HCT116 (cell line): ENCODE measurements at regions not wholly inside any gene's neighbourhood (a gene's known extent, or its start where the extent isn't known, plus 50 kb on each side); places are given as distances from the start of the nearest gene placed in this dataset.

Experiments
- ATAC-seq: fragments of 200-7000 bp; cut with Tn5 transposase; 2 replicates; pipeline ENCODE4 v1.9.1; 2020; ENCODE audit warnings: mild to moderate bottlenecking, moderate library complexity
- BruUV-seq: library from RNA; stranded (reverse); fragments of 400-500 nt; replicated peaks from 2 replicates; lab custom pipeline; 2021; lab: Mats Ljungman, UMichigan
- CTCF ChIA-PET: fragments of 300-600 bp; sonication (Branson Sonifier 250); formaldehyde crosslinking; loops from one replicate; lab custom pipeline; 2021; ENCODE audit warnings: antibody characterized with exemption; lab: Charles Lee
- POLR2A ChIA-PET: fragments of 300-600, 350-600 bp; sonication (Branson Sonifier 250); formaldehyde crosslinking; loops from one replicate; lab custom pipeline; 2021; ENCODE audit warnings: antibody characterized with exemption; lab: Charles Lee
- RAD21 ChIA-PET, 2 experiments: fragments of 300-600 bp; sonication (Branson Sonifier 250); formaldehyde crosslinking; loops; one replicate each; lab custom pipeline; 2023; ENCODE audit warnings: low total read pairs in 2 of 2; ENCODE audit not compliant: uncharacterized antibody in 2 of 2, unreplicated experiment in 2 of 2, low non-redundant PET in 1 of 2; lab: Charles Lee
- DNase-seq: peaks from one replicate; pipeline ENCODE4 v3.0.0-alpha.2; 2010; ENCODE audit warnings: low read depth, low spot score
- H2AFZ ChIP-seq: fragments of 200-600 bp; shearing (Covaris generic), sonication (generic); 2 replicates; pipeline ENCODE4 v1.6.1; 2017; ENCODE audit warnings: low read depth, mixed run types, mixed read lengths, antibody characterized with exemption, low read length; ENCODE audit not compliant: poor library complexity, severe bottlenecking
- H3K27ac ChIP-seq: 2 replicates; pipeline ENCODE4 v1.5.1; 2012; ENCODE audit warnings: low read depth, low read length
- H3K27me3 ChIP-seq: fragments of 200-600 bp; sonication (generic); 2 replicates; pipeline ENCODE4 v1.6.1; 2016; ENCODE audit warnings: mixed run types, low read length, mixed read lengths; ENCODE audit not compliant: insufficient read depth
- H3K36me3 ChIP-seq, 2 experiments: fragments of 200-500 bp in 1 of 2; fragments of 200-600 bp in 1 of 2; sonication (Bioruptor generic) in 1 of 2; sonication (generic) in 1 of 2; 2 replicates each; pipeline versions ENCODE4 v1.5.1 to v1.6.1; 2014 to 2016; ENCODE audit warnings: low read length in 2 of 2, inconsistent platforms in 1 of 2, mixed read lengths in 1 of 2, mixed run types in 1 of 2; ENCODE audit not compliant: insufficient read depth in 2 of 2, control insufficient read depth in 1 of 2
- H3K4me1 ChIP-seq, 2 experiments: fragments of 200-600 bp in 1 of 2; sonication (generic) in 1 of 2; 2 replicates each; pipeline versions ENCODE4 v1.5.1 to v1.6.1; 2012 to 2017; ENCODE audit warnings: low read length in 2 of 2, inconsistent platforms in 1 of 2, mild to moderate bottlenecking in 1 of 2, mixed read lengths in 1 of 2, mixed run types in 1 of 2, moderate library complexity in 1 of 2; ENCODE audit not compliant: insufficient read depth in 2 of 2, control insufficient read depth in 1 of 2
- H3K4me2 ChIP-seq: fragments of 200-600 bp; sonication (generic); 2 replicates; pipeline ENCODE4 v1.6.1; 2017; ENCODE audit warnings: mixed run types, low read length, mixed read lengths
- H3K4me3 ChIP-seq, 2 experiments: fragments of 200-600 bp in 1 of 2; sonication (generic) in 1 of 2; replicated peaks in 1 of 2; 2 replicates each; pipeline ENCODE4 v1.5.1; 2011 to 2016; ENCODE audit warnings: low read length in 2 of 2, control low read depth in 1 of 2, low read depth in 1 of 2, mild to moderate bottlenecking in 1 of 2, mixed read lengths in 1 of 2, mixed run types in 1 of 2
- H3K79me2 ChIP-seq: fragments of 200-600 bp; sonication (generic); 2 replicates; pipeline ENCODE4 v1.6.1; 2017; ENCODE audit warnings: mild to moderate bottlenecking, mixed run types, low read length, moderate library complexity, mixed read lengths; ENCODE audit not compliant: insufficient read depth
- H3K9ac ChIP-seq: fragments of 200-600 bp; sonication (generic); 2 replicates; pipeline ENCODE4 v1.6.1; 2016; ENCODE audit warnings: low read length, mixed read lengths
- H3K9me2 ChIP-seq: fragments of 200-600 bp; sonication (generic), shearing (Covaris generic); 2 replicates; pipeline ENCODE4 v1.6.1; 2017; ENCODE audit warnings: mixed run types, mild to moderate bottlenecking, moderate library complexity; ENCODE audit not compliant: insufficient read depth
- H3K9me3 ChIP-seq, 2 experiments: fragments of 200-500 bp in 1 of 2; fragments of 200-600 bp in 1 of 2; sonication (Bioruptor generic) in 1 of 2; sonication (generic) in 1 of 2; 2 replicates each; pipeline ENCODE4 v1.6.1; 2014 to 2017; ENCODE audit warnings: low read length in 2 of 2, mixed read lengths in 2 of 2, inconsistent platforms in 1 of 2, low read depth in 1 of 2, mild to moderate bottlenecking in 1 of 2, mixed run types in 1 of 2, moderate library complexity in 1 of 2; ENCODE audit not compliant: control insufficient read depth in 1 of 2, insufficient read depth in 1 of 2
- H4K20me1 ChIP-seq: fragments of 200-600 bp; sonication (generic), shearing (Covaris generic); 2 replicates; pipeline ENCODE4 v1.6.1; 2017; ENCODE audit warnings: mixed run types, mild to moderate bottlenecking, moderate library complexity; ENCODE audit not compliant: insufficient read depth
- ATF3 ChIP-seq: IDR thresholded peaks from 2 replicates; pipeline ENCODE4 v1.6.1; 2012
- CEBPB ChIP-seq: IDR thresholded peaks from 2 replicates; pipeline ENCODE4 v1.6.1; 2012; ENCODE audit warnings: low read depth
- CTCF ChIP-seq, 3 experiments: fragments of 200-600 bp in 1 of 3; sonication (generic) in 1 of 3; IDR thresholded peaks in 2 of 3; conservative IDR thresholded peaks in 1 of 3; 2 replicates each; pipeline ENCODE4 v1.5.1; 2012 to 2017; ENCODE audit warnings: low read depth in 2 of 3, low read length in 2 of 3, antibody characterized with exemption in 1 of 3, borderline replicate concordance in 1 of 3, control low read depth in 1 of 3, mild to moderate bottlenecking in 1 of 3, mixed read lengths in 1 of 3, mixed run types in 1 of 3, moderate library complexity in 1 of 3; ENCODE audit not compliant: insufficient read depth in 1 of 3
- EGR1 ChIP-seq: IDR thresholded peaks from 2 replicates; pipeline ENCODE4 v1.6.1; 2012; ENCODE audit warnings: low read depth
- ELF1 ChIP-seq: IDR thresholded peaks from 2 replicates; pipeline ENCODE4 v1.6.1; 2012; ENCODE audit warnings: low read depth, borderline replicate concordance
- EZH2 ChIP-seq: fragments of 200-600 bp; sonication (generic); IDR thresholded peaks from 2 replicates; pipeline ENCODE4 v1.6.1; 2017; ENCODE audit warnings: antibody characterized with exemption, mixed run types
- EZH2phosphoT487 ChIP-seq: fragments of 200-600 bp; IDR thresholded peaks from 2 replicates; pipeline ENCODE4 v1.6.1; 2018; ENCODE audit warnings: antibody characterized with exemption, borderline replicate concordance
- JUND ChIP-seq: IDR thresholded peaks from 2 replicates; pipeline ENCODE4 v1.6.1; 2012
- MAX ChIP-seq: IDR thresholded peaks from 2 replicates; pipeline ENCODE4 v1.6.1; 2012
- POLR2A ChIP-seq: IDR thresholded peaks from 2 replicates; pipeline ENCODE4 v1.7.0; 2011; ENCODE audit warnings: borderline replicate concordance; ENCODE audit not compliant: insufficient read depth, insufficient read length; ENCODE audit errors: extremely low read depth
- POLR2AphosphoS5 ChIP-seq: IDR thresholded peaks from 2 replicates; pipeline ENCODE4 v1.6.1; 2011; ENCODE audit warnings: mild to moderate bottlenecking, low read depth, low read length, moderate library complexity
- RAD21 ChIP-seq: IDR thresholded peaks from 2 replicates; pipeline ENCODE4 v1.6.1; 2012; ENCODE audit warnings: low read depth, mild to moderate bottlenecking
- SIN3A ChIP-seq: IDR thresholded peaks from 2 replicates; pipeline ENCODE4 v1.6.1; 2012; ENCODE audit warnings: low read depth
- SP1 ChIP-seq: IDR thresholded peaks from 2 replicates; pipeline ENCODE4 v1.6.1; 2012; ENCODE audit warnings: low read depth
- SRF ChIP-seq: IDR thresholded peaks from 2 replicates; pipeline ENCODE4 v1.6.1; 2012; ENCODE audit warnings: low read depth
- TCF7L2 ChIP-seq: IDR thresholded peaks from 2 replicates; pipeline ENCODE4 v1.7.0; 2011; ENCODE audit warnings: borderline replicate concordance, inconsistent platforms; ENCODE audit not compliant: insufficient read depth, insufficient read length; ENCODE audit errors: extremely low read depth
- YY1 ChIP-seq: IDR thresholded peaks from 2 replicates; pipeline ENCODE4 v1.6.1; 2011; ENCODE audit warnings: low read length, low read depth, moderate library complexity, mild to moderate bottlenecking; ENCODE audit not compliant: insufficient replicate concordance; ENCODE audit errors: extremely low read depth
- ZBTB33 ChIP-seq: IDR thresholded peaks from 2 replicates; pipeline ENCODE4 v1.6.1; 2011; ENCODE audit warnings: mild to moderate bottlenecking, low read length, moderate library complexity; ENCODE audit not compliant: insufficient replicate concordance; ENCODE audit errors: extremely low read depth
- ZFX ChIP-seq: fragments of 450-650 bp; IDR thresholded peaks from 2 replicates; pipeline ENCODE4 v1.6.1; 2017
- ZNF274 ChIP-seq: fragments of 200-500 bp; sonication (Bioruptor generic); IDR thresholded peaks from 2 replicates; pipeline ENCODE4 v1.6.1; 2014; ENCODE audit warnings: mild to moderate bottlenecking, low read depth, low read length, inconsistent platforms
- intact Hi-C: fragments of 100-400 bp; cut with micrococcal nuclease; formaldehyde crosslinking; loops from 2 replicates; pipeline ENCODE4 v1.10.0; 2022

GRCh38 chr1:199373139-199373538 lies 654.4 kb upstream of the NR5A2 start:
- intact Hi-C loops: no loop called here
- no peak overlapping the region for H3K9ac ChIP-seq
- CTCF ChIA-PET: no interaction called here
- H3K4me2 ChIP-seq: no peak overlapping the region
- H3K27ac ChIP-seq: no peak overlapping the region
- H3K4me1 ChIP-seq: no peaks in the 10 kb centered on the region
- ATAC-seq: no peak
- no peaks in the 10 kb centered on the region for H3K9me3 ChIP-seq
- no peak for DNase-seq
- H4K20me1 ChIP-seq: no peaks in the 10 kb centered on the region
- no peaks in the 10 kb centered on the region for H3K9me2 ChIP-seq
- H2AFZ ChIP-seq: no peak overlapping the region
- H3K4me3 ChIP-seq: no peak overlapping the region
- POLR2A ChIA-PET: no interaction called here
- no peaks in the 10 kb centered on the region for H3K27me3 ChIP-seq
- TF ChIP-seq JUND (no peak), YY1 (no peak), ZNF274 (no peak), EGR1 (no peak), MAX (no peak), CEBPB (no peak), ATF3 (no peak), SIN3A (no peak), SP1 (no peak), SRF (no peak), POLR2AphosphoS5 (no peak), ZBTB33 (no peak), CTCF (IDR thresholded peaks at IDR 0.05 in 2 of 3, conservative IDR thresholded peaks at IDR 0.05 in 1 of 3; ENCODE audit: borderline replicate concordance in 1 of 3, insufficient read depth in 1 of 3, low read depth in 2 of 3, low read length in 2 of 3) (no peak), ZFX (no peak), RAD21 (no peak), ELF1 (no peak), TCF7L2 (no peak), POLR2A (no peak), EZH2 (no peak), EZH2phosphoT487 (no peak)
- H3K79me2 ChIP-seq: no peaks in the 10 kb centered on the region
- RAD21 ChIA-PET: no interaction called here
- H3K36me3 ChIP-seq: no peaks in the 10 kb centered on the region
- BruUV-seq: no TSS peak
